K562 (cell line): ENCODE measurements at regions not wholly inside any gene's neighbourhood (a gene's known extent, or its start where the extent isn't known, plus 50 kb on each side); places are given as distances from the start of the nearest gene placed in this dataset.

Source experiments
- ATF3 ChIP-seq, 2 experiments: fragments of 450-650 bp in 1 of 2; sonication (generic) in 1 of 2; formaldehyde crosslinking in 1 of 2; IDR thresholded peaks in 1 of 2; conservative IDR thresholded peaks in 1 of 2; 2 replicates each; pipeline versions ENCODE4 v1.6.1 to v1.8.1; 2016 to 2023; ENCODE audit warnings: mild to moderate bottlenecking in 2 of 2, moderate library complexity in 2 of 2, inconsistent platforms in 1 of 2, missing genetic modification reagents in 1 of 2
- CSDE1 ChIP-seq, 2 experiments: fragments of 450-650 bp; IDR thresholded peaks; 2 replicates each; pipeline ENCODE4 v1.6.1; 2016; ENCODE audit warnings: mild to moderate bottlenecking in 1 of 2
- ELF1 ChIP-seq: fragments of 200-800 bp; sonication (Bioruptor generic); IDR thresholded peaks from 2 replicates; pipeline ENCODE4 v1.6.1; 2016; ENCODE audit warnings: missing genetic modification characterization, missing compliant biosample characterization
- ETS1 ChIP-seq: conservative IDR thresholded peaks from 2 replicates; pipeline ENCODE4 v1.6.1; 2011; ENCODE audit warnings: low read depth, mild to moderate bottlenecking, low read length; ENCODE audit not compliant: control insufficient read depth
- GATAD2A ChIP-seq: fragments of 450-650 bp; IDR thresholded peaks from 2 replicates; pipeline ENCODE4 v1.6.1; 2017
- JUND ChIP-seq, 2 experiments: IDR thresholded peaks; 2 replicates in 1 of 2; 3 replicates in 1 of 2; pipeline ENCODE4 v1.6.1; 2011; ENCODE audit warnings: borderline replicate concordance in 2 of 2, low read depth in 2 of 2, low read length in 2 of 2, improper control_type of control experiment in 1 of 2, missing biosample characterization in 1 of 2, missing genetic modification characterization in 1 of 2, missing genetic modification reagents in 1 of 2
- KAT2B ChIP-seq: IDR thresholded peaks from one replicate; pipeline ENCODE4 v1.6.1; 2012; ENCODE audit warnings: low read depth, mild to moderate bottlenecking, control low read depth, inconsistent platforms, low read length, moderate library complexity
- PTBP1 ChIP-seq: fragments of 200-400 bp; formaldehyde crosslinking; IDR thresholded peaks from 2 replicates; pipeline ENCODE4 v1.6.1; 2017; ENCODE audit warnings: low read depth, low read length
- RAD51 ChIP-seq: fragments of 450-650 bp; IDR thresholded peaks from 2 replicates; pipeline ENCODE4 v1.7.1; 2016; ENCODE audit warnings: low read depth, mild to moderate bottlenecking, borderline replicate concordance
- RBM22 ChIP-seq: fragments of 200-400 bp; formaldehyde crosslinking; IDR thresholded peaks from 2 replicates; pipeline ENCODE4 v1.6.1; 2018; ENCODE audit warnings: low read length, low read depth; ENCODE audit not compliant: poor library complexity, severe bottlenecking
- SIX5 ChIP-seq, 2 experiments: IDR thresholded peaks; 2 replicates each; pipeline ENCODE4 v1.6.1; 2011; ENCODE audit warnings: low read length in 2 of 2, borderline replicate concordance in 1 of 2, low read depth in 1 of 2, mild to moderate bottlenecking in 1 of 2, moderate library complexity in 1 of 2; ENCODE audit not compliant: insufficient read depth in 1 of 2
- SOX6 ChIP-seq: fragments of 450-650 bp; IDR thresholded peaks from 2 replicates; pipeline ENCODE4 v1.6.1; 2014; ENCODE audit warnings: mild to moderate bottlenecking
- TEAD1 ChIP-seq, 2 experiments: fragments of 450-650 bp in 1 of 2; sonication (generic) in 1 of 2; formaldehyde crosslinking; IDR thresholded peaks; 2 replicates each; pipeline versions ENCODE4 v1.4.0 to v1.8.0; 2020 to 2022; ENCODE audit warnings: mild to moderate bottlenecking in 2 of 2, missing genetic modification reagents in 1 of 2
- TRIM24 ChIP-seq, 2 experiments: fragments of 450-650 bp; IDR thresholded peaks; 2 replicates each; pipeline ENCODE4 v1.6.1; 2016
- WHSC1 ChIP-seq: IDR thresholded peaks from one replicate; pipeline ENCODE4 v1.6.1; 2012; ENCODE audit warnings: low read length, control low read depth, inconsistent platforms
- ZBTB2 ChIP-seq: fragments of 450-650 bp; IDR thresholded peaks from 2 replicates; pipeline ENCODE4 v1.6.1; 2016; ENCODE audit warnings: antibody characterized with exemption
- ZC3H4 ChIP-seq: sonication (generic); formaldehyde crosslinking; IDR thresholded peaks from 2 replicates; pipeline ENCODE4 v1.9.0; 2021; ENCODE audit warnings: missing genetic modification reagents, borderline replicate concordance
- ZNF274 ChIP-seq: IDR thresholded peaks from 2 replicates; pipeline ENCODE4 v1.6.1; 2011; ENCODE audit warnings: low read depth, mild to moderate bottlenecking, low read length, moderate library complexity, borderline replicate concordance
- ZNF3 ChIP-seq: fragments of 250-450 bp; sonication (Bioruptor Pico); IDR thresholded peaks from 2 replicates; pipeline ENCODE4 v1.5.0; 2021; ENCODE audit warnings: mild to moderate bottlenecking, moderate library complexity
- ZNF586 ChIP-seq: fragments of 450-650 bp; formaldehyde crosslinking; conservative IDR thresholded peaks from 2 replicates; pipeline ENCODE4 v1.4.0; 2020; ENCODE audit warnings: mild to moderate bottlenecking, moderate library complexity
- ZNF707 ChIP-seq: fragments of 250-450 bp; sonication (Bioruptor Pico); conservative IDR thresholded peaks from 2 replicates; pipeline ENCODE4 v1.8.0; 2022; ENCODE audit warnings: inconsistent platforms, mild to moderate bottlenecking, moderate library complexity
- TF ChIP-seq, protein P1 (sequence below): fragments of 250-450 bp; sonication (Bioruptor Pico); IDR thresholded peaks from 2 replicates; pipeline ENCODE4 v1.8.0; 2021; ENCODE audit warnings: moderate library complexity, mild to moderate bottlenecking, inconsistent platforms
- TF ChIP-seq, protein P2 (sequence below): sonication (generic); formaldehyde crosslinking; IDR thresholded peaks from 2 replicates; pipeline ENCODE4 v1.8.0; 2022; ENCODE audit warnings: mild to moderate bottlenecking, low read depth, missing genetic modification reagents

- no peak for TF ChIP-seq ATF3 (IDR thresholded peaks at IDR 0.05)
- TF ChIP-seq ATF3 (CRISPR knock-in tag; conservative IDR thresholded peaks at IDR 0.05) = no peak
- no peak; a peak in 1 of 4 replicates for TF ChIP-seq TEAD1 (CRISPR knock-in tag; IDR thresholded peaks at IDR 0.05)
- TF ChIP-seq KAT2B = no peak
- TF ChIP-seq JUND (IDR thresholded peaks at IDR 0.05; ENCODE audit: borderline replicate concordance, low read depth, low read length) = peak; percentile 60; the same call in 1 of the 2 replicates
- no peak; the same call in 2 of the 3 replicates for TF ChIP-seq JUND (tag; IDR thresholded peaks at IDR 0.05; ENCODE audit: borderline replicate concordance, low read depth, low read length)
- TF ChIP-seq SOX6 = peak; percentile 99
- TF ChIP-seq ZNF3 (CRISPR knock-in tag) = no peak
- TF ChIP-seq ZNF707 (CRISPR knock-in tag) = no peak
- no peak for TF ChIP-seq ZNF274
- peak; percentile 77 for TF ChIP-seq GATAD2A
- TF ChIP-seq, protein P1, sequence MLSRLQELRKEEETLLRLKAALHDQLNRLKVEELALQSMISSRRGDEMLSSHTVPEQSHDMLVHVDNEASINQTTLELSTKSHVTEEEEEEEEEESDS (CRISPR knock-in tag) = no peak
- no peak for TF ChIP-seq SIX5 (IDR thresholded peaks at IDR 0.05; ENCODE audit: borderline replicate concordance in 1 of 2, insufficient read depth in 1 of 2, low read depth in 1 of 2, low read length in 2 of 2)
- TF ChIP-seq WHSC1 = no peak
- TF ChIP-seq ZNF586 (CRISPR knock-in tag) = no peak
- peak; percentile 96 for TF ChIP-seq ELF1 (tag)
- TF ChIP-seq ETS1 = peak; percentile 18; the same call in 1 of the 2 replicates
- TF ChIP-seq RAD51 = no peak
- peak; percentile 49; the same call in 1 of the 2 replicates for TF ChIP-seq ZBTB2
- TF ChIP-seq, protein P2, sequence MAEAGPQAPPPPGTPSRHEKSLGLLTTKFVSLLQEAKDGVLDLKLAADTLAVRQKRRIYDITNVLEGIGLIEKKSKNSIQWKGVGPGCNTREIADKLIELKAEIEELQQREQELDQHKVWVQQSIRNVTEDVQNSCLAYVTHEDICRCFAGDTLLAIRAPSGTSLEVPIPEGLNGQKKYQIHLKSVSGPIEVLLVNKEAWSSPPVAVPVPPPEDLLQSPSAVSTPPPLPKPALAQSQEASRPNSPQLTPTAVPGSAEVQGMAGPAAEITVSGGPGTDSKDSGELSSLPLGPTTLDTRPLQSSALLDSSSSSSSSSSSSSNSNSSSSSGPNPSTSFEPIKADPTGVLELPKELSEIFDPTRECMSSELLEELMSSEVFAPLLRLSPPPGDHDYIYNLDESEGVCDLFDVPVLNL (CRISPR knock-in tag) = no peak
- TF ChIP-seq ZC3H4 = no peak
- TF ChIP-seq TRIM24 (IDR thresholded peaks at IDR 0.05) = peak in 1 of 2 experiments; percentile 67; a peak in 2 of 4 replicates
- no peak for TF ChIP-seq CSDE1 (IDR thresholded peaks at IDR 0.05)
- TF ChIP-seq RBM22 = no peak
- 0 out of 2 replicates have a peak, but pooled peaks have one; percentile 43 for TF ChIP-seq PTBP1
Observed at GRCh38 chr15:94844538-94845389, 613.4 kb downstream of the MCTP2 start (continued).
